ENCODE measurements at regions not wholly inside any gene's neighbourhood (a gene's known extent, or its start where the extent isn't known, plus 50 kb on each side); places are given as distances from the start of the nearest gene placed in this dataset.

GRCh38 chr5:43854697-43855292, 251.8 kb downstream of the NNT start:
- TF ChIP-seq, protein P1, sequence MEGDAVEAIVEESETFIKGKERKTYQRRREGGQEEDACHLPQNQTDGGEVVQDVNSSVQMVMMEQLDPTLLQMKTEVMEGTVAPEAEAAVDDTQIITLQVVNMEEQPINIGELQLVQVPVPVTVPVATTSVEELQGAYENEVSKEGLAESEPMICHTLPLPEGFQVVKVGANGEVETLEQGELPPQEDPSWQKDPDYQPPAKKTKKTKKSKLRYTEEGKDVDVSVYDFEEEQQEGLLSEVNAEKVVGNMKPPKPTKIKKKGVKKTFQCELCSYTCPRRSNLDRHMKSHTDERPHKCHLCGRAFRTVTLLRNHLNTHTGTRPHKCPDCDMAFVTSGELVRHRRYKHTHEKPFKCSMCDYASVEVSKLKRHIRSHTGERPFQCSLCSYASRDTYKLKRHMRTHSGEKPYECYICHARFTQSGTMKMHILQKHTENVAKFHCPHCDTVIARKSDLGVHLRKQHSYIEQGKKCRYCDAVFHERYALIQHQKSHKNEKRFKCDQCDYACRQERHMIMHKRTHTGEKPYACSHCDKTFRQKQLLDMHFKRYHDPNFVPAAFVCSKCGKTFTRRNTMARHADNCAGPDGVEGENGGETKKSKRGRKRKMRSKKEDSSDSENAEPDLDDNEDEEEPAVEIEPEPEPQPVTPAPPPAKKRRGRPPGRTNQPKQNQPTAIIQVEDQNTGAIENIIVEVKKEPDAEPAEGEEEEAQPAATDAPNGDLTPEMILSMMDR (optimal IDR thresholded peaks at IDR 0.05 in 1 of 3, IDR thresholded peaks at IDR 0.05 in 1 of 3, conservative IDR thresholded peaks at IDR 0.05 in 1 of 3; ENCODE audit: extremely low read depth in 1 of 3, insufficient read depth in 2 of 3, low read length in 3 of 3): no peak
- no peak for TF ChIP-seq EZH2 (IDR thresholded peaks at IDR 0.05; ENCODE audit: low read length)
